ENCODE measurements at regions not wholly inside any gene's neighbourhood (a gene's known extent, or its start where the extent isn't known, plus 50 kb on each side); places are given as distances from the start of the nearest gene placed in this dataset.

DNA sequence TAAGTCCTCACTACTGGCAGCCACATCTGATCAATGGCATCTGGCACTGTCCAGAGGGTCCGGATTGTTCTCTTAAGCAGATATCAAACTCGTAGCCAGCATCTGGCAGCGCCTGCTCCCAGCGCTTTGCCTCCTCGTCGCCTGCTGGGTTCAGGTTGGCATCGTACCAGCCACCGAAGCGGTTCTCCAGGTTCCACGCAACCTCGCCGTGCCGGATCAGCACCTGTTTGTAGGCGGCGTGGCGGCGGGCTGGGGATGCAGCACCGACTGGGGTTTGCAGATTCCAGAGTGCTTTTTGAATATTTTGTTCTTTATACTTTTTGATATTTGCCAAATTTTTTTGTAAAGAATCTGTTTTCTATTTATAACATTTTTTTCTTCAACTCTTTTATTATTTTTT lies 111.6 kb downstream of the NR2F2 start:
- Histone ChIP-seq H3K56ac (ENCODE audit: extremely low read depth, insufficient read depth, low read length) (no peak overlapping the region), H3K27ac (ENCODE audit: insufficient read depth, low read length) (no peak overlapping the region), H2BK20ac (ENCODE audit: low read depth, low read length) (no peak overlapping the region), H3K27me3 (ENCODE audit: control insufficient read depth, insufficient read depth, low read length) (peaks cover 4% of the 10 kb centered on the region; the same call in 1 of the 2 replicates), H4K91ac (ENCODE audit: insufficient read depth, low read depth, low read length) (no peak overlapping the region), H3K23ac (ENCODE audit: low read depth, low read length) (no peak overlapping the region), H3K14ac (replicated peaks; ENCODE audit: low read depth, low read length) (no peak overlapping the region), H3K18ac (ENCODE audit: low read depth, low read length) (no peak overlapping the region), H3K9ac (ENCODE audit: low read depth, low read length) (no peak overlapping the region), H3K36me3 (ENCODE audit: control insufficient read depth, insufficient read depth, low read length) (no peaks in the 10 kb centered on the region), H4K5ac (ENCODE audit: low read depth, low read length) (no peak overlapping the region), H2BK120ac (ENCODE audit: low read depth, low read length) (no peak overlapping the region), H3K4me1 (ENCODE audit: control insufficient read depth, insufficient read depth, low read length) (no peaks in the 10 kb centered on the region), H2BK5ac (ENCODE audit: low read depth, low read length, poor library complexity, severe bottlenecking) (no peak overlapping the region), H2AFZ (replicated peaks; ENCODE audit: low read length, poor library complexity) (no peak overlapping the region), H3K79me1 (ENCODE audit: low read depth in 1 of 2, low read length in 2 of 2) (no peaks in the 10 kb centered on the region), H2AK9ac (replicated peaks; ENCODE audit: low read depth, low read length, poor library complexity) (no peak overlapping the region), H3K4me2 (ENCODE audit: low read depth, low read length) (no peak overlapping the region), H4K8ac (ENCODE audit: low read depth in 2 of 2, low read length in 2 of 2) (no peak overlapping the region), H4K20me1 (ENCODE audit: insufficient read depth, low read length) (no peaks in the 10 kb centered on the region), H2BK15ac (ENCODE audit: low read depth, low read length) (no peak overlapping the region), H3K9me1 (ENCODE audit: insufficient read depth, low read length) (no peaks in the 10 kb centered on the region), H3K4ac (ENCODE audit: low read depth, low read length) (no peak overlapping the region), H3K9me3 (ENCODE audit: control insufficient read depth, insufficient read depth, low read length) (no peaks in the 10 kb centered on the region), H2AK5ac (ENCODE audit: low read depth, low read length) (no peak overlapping the region), H3K4me3 (ENCODE audit: insufficient read depth, low read depth, low read length) (no peak overlapping the region)
- 67% methylated on average over 4 of the region's 18 CpGs; no CpG with 5 or more reads in 1 of the 2 experiments for WGBS, 2 experiments (ENCODE audit: extremely low coverage in 2 of 2, insufficient read length in 1 of 2)
- in situ Hi-C loops (cut with MboI; ENCODE audit: low sequenced_read_pairs) (no loop called here), intact Hi-C loops (cut with micrococcal nuclease) (no loop called here), dilution Hi-C loops (cut with HindIII; ENCODE audit: low sequenced_read_pairs, unreplicated experiment) (no loop called here)
- ATAC-seq (ENCODE audit: low read depth) (no peak), DNase-seq (no peak)
- TF ChIP-seq MAZ (IDR thresholded peaks at IDR 0.05; ENCODE audit: borderline replicate concordance, low read depth, low read length) = no peak
- TF ChIP-seq, protein P1, sequence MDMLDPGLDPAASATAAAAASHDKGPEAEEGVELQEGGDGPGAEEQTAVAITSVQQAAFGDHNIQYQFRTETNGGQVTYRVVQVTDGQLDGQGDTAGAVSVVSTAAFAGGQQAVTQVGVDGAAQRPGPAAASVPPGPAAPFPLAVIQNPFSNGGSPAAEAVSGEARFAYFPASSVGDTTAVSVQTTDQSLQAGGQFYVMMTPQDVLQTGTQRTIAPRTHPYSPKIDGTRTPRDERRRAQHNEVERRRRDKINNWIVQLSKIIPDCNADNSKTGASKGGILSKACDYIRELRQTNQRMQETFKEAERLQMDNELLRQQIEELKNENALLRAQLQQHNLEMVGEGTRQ (IDR thresholded peaks at IDR 0.05; ENCODE audit: low read depth, low read length) = no peak
- no peak for TF ChIP-seq NFE2L2 (IDR thresholded peaks at IDR 0.05; ENCODE audit: low read depth, low read length)
- no peak for TF ChIP-seq RAD21 (IDR thresholded peaks at IDR 0.05; ENCODE audit: low read length)
- ChIA-PET POLR2A (ENCODE audit: unreplicated experiment) (no interaction called here), CTCF (no interaction called here)
- BruUV-seq (replicated peaks) = no TSS peak

Measured in IMR-90 (cell line).